ENCODE measurements at regions not wholly inside any gene's neighbourhood (a gene's known extent, or its start where the extent isn't known, plus 50 kb on each side); places are given as distances from the start of the nearest gene placed in this dataset.
"Not testable (repeated sequence)": the region's sequence is repeated elsewhere in the genome, so short reads cannot be mapped to it uniquely, and the experiment has no call there.

- TF ChIP-seq, protein P1, sequence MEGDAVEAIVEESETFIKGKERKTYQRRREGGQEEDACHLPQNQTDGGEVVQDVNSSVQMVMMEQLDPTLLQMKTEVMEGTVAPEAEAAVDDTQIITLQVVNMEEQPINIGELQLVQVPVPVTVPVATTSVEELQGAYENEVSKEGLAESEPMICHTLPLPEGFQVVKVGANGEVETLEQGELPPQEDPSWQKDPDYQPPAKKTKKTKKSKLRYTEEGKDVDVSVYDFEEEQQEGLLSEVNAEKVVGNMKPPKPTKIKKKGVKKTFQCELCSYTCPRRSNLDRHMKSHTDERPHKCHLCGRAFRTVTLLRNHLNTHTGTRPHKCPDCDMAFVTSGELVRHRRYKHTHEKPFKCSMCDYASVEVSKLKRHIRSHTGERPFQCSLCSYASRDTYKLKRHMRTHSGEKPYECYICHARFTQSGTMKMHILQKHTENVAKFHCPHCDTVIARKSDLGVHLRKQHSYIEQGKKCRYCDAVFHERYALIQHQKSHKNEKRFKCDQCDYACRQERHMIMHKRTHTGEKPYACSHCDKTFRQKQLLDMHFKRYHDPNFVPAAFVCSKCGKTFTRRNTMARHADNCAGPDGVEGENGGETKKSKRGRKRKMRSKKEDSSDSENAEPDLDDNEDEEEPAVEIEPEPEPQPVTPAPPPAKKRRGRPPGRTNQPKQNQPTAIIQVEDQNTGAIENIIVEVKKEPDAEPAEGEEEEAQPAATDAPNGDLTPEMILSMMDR (IDR thresholded peaks at IDR 0.05; ENCODE audit: insufficient read depth, low read depth, low read length), result not testable (repeated sequence)
- TF ChIP-seq EZH2 (IDR thresholded peaks at IDR 0.05; ENCODE audit: insufficient read depth, low read length), result not testable (repeated sequence)
These were observed 172.2 kb upstream of the WSCD1 start for GRCh38 chr17:5897981-5898380.
